ENCODE measurements at regions not wholly inside any gene's neighbourhood (a gene's known extent, or its start where the extent isn't known, plus 50 kb on each side); places are given as distances from the start of the nearest gene placed in this dataset.
"Not testable (repeated sequence)": the region's sequence is repeated elsewhere in the genome, so short reads cannot be mapped to it uniquely, and the experiment has no call there.

DNA sequence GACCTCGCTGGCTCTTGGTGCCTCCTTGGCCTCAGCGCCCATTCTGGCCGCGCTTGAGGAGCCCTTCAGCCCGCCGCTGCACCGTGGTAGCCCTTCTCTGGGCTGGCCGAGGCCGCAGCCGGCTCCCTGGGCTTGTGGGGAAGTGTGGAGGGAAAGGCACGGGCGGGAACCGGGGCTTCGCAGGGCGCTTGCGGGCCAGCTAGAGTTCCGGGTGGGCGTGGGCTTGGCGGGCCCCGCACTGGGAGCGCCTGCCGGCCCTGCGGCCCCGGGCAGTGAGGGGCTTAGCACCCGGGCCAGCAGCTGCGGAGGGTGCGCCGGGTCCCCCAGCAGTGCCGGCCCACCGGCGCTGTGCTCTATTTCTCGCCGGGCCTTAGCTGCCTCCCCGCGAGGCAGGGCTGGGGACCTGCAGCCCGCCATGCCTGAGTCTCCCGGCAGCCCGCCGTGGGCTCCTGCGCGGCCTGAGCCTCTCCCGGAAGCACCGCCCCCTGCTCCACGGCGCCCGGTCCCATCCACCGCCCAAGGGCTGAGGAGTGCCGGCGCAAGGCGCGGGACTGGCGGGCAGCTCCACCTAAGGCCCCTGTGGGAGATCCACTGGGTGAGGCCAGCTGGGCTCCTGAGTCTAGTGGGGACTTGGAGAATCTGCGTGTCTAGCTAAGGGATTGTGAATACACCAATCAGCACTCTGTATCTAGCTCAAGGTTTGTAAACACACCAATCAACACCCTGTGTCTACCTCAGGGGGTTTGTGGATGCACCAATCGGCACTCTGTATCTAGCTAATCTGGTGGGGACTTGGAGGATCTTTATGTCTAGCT is 141.1 kb downstream of the SLCO4C1 start:
- DNase-seq, result not testable (repeated sequence)

- no peak for DNase-seq
These were observed 141.8 kb downstream of the SLCO4C1 start for GRCh38 chr5:102154291-102154690.

DNA sequence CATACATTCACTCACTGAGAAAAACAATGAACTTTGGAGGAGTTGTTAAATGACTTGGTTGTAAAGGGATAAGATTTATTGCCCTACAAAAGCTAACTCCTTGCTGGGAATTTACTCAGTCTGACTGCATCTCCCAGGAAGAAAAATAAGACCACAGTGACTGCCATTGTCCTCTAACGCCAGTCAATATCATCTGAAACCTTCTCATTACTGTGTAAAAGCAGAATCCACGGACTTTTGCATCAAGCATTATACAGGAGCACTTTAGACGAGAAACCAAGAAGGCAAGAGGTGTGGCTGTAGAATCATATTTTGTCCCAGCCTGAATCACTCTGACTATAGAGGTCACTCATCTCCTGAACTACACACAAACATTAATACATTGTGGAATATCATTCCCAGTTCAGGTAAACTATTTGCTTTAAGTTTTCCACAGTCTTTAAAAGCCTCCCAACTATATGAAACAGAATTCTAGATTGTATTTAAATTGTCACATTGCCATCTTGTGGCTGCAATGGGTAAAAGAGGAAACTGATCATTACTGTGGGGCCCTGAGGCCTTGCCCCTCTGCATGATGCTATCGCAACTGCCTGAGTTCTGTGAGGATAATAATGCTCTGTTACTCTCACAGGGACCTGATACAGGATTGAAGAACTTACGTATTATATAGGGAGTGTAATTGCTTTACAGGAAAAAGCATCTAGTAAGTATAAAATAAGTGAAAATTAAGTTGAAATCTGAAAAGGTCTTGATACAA is 142.9 kb downstream of the SLCO4C1 start:
- DNase-seq, result no peak

DNA sequence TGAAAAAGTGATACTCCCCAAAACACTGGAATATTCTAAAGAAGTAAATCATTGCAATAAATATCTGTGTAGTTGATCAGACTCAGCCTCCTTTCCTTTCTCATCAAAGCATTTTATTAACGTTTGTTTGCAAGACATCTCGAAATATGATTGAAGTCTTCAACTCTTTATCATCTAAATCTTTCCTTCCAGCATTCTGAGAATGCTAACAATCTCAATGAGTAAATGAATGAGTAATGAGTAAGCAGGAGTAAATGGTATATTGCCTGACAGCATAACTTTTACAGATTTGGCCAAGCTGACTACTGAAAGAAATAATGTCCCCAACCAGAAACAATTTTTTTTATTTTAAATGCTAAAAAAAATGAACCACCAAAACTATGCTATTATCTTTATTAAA is 157.1 kb downstream of the SLCO4C1 start:
- DNase-seq, result no peak

- no peak for DNase-seq
These were observed 157.8 kb downstream of the SLCO4C1 start for GRCh38 chr5:102138243-102138653.

DNA sequence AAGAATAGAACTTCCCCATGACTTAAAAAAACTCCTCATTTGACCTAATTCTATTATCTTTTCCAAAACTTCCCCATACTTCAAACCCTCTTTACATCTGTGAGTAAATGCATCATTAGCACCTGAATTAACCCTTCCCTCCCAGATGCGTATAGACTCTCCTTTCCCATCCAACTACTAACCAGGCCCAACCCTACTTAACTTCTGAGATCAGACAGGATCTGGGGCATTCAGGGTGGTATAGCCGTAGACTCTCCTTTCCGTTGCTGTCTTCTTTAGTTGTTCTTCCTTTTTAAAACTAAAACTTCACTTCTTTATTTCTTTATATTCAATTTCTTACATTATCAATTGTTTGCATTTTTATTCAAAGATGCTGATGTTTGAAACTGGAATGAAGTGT is 165.2 kb downstream of the SLCO4C1 start:
- no peak for DNase-seq

DNA sequence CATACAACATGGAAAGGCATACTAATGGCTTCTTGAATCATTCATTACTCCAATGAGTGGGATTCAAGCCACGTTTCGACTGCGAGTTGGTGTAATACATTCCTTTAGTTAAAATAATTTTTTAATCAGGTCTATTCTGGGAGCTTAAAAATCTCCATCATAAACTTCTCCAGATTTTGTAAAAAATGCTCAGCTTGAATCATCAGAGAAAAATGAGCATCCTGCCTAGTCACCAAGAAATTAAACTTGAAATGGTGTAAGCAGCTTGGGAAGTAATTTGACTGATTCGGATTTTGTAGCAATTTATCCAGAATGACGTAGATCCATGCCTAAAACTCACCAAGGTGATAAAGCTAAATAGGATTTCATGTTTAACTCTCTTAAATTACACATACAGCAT is 165.7 kb downstream of the SLCO4C1 start:
- no peak for DNase-seq

- DNase-seq, result no peak
These were observed 176.8 kb downstream of the SLCO4C1 start for GRCh38 chr5:102119252-102119651.

GRCh38 chr5:102115736-102116135 is 180.3 kb downstream of the SLCO4C1 start:
- DNase-seq, result no peak

- no peak for DNase-seq
These were observed 181.5 kb downstream of the SLCO4C1 start for GRCh38 chr5:102114525-102115069.

- DNase-seq, result no peak
These were observed 188.2 kb downstream of the SLCO4C1 start for GRCh38 chr5:102107865-102108264.

- no peak for DNase-seq
These were observed 189.5 kb downstream of the SLCO4C1 start for GRCh38 chr5:102106599-102106998.

DNA sequence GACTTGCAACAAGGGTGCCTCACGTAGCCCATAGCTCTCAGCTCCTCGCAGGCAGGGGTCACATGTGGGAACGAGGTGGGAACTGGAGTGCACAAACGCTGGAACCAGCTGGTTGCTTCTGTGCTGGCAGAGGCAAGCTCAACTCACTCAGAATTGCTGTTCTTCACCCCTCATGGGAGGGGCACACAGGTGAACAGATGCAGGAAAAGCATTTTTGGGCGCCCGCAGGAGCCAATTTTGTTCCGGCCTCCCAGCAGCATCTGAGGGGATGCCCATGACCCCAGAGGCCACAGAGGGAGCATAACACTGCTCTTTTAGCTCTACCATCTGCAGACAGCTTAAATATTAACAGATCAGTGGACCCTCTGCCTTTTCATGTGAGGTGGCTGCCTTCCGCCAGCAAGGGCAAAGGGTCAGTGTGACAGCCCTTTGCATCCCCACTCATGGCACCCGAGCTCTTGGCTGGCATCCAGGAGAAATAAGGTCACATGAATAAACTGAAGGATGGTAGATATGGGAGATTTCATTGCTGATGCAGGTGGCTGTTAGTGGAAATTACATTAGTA is 196.2 kb downstream of the SLCO4C1 start:
- DNase-seq, result no peak

DNA sequence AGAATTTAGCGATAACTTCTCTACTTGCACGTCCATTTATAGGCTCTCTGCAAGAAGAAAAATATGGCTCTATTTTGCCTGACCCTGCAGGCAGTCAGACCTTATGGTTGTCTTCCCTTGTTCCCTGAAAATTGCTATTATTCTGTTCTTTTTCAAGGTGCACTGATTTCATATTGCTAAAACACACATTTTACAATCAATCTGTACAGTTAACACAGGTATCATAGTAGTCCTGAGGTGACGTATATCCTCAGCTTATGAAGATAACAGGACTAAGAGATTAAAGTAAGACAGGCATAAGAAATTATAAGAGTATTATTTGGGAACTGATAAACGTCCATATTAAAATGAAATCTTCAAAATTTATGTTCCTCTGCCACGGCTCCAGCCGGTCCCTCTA is 197.0 kb downstream of the SLCO4C1 start:
- DNase-seq, result not testable (repeated sequence)

- DNase-seq, result not testable (repeated sequence)
These were observed 197.5 kb downstream of the SLCO4C1 start for GRCh38 chr5:102098606-102099005.

GRCh38 chr5:102090770-102091169 is 205.3 kb downstream of the SLCO4C1 start:
- no peak for DNase-seq

GRCh38 chr5:102089883-102090282 is 206.2 kb downstream of the SLCO4C1 start:
- DNase-seq, result no peak

GRCh38 chr5:102087906-102088305 is 208.2 kb downstream of the SLCO4C1 start:
- no peak for DNase-seq

DNA sequence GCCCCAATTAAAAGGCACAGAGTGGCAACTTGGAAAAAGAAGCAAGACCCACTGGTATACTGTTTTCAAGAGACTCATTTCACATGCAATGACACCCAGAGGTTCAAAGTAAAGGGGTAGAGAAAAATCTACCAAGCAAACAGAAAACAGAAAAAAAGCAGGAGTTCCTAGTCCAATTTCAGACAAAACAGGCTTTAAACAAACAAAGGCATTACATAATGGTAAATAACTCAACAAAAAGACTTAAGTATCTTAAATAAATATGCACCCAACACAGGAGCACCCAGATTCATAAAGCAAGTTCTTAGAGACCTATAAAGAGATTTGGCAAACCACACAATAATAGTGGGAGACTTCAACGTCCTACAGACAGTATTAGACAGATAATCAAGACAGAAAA is 215.8 kb downstream of the SLCO4C1 start:
- no peak for DNase-seq

DNA sequence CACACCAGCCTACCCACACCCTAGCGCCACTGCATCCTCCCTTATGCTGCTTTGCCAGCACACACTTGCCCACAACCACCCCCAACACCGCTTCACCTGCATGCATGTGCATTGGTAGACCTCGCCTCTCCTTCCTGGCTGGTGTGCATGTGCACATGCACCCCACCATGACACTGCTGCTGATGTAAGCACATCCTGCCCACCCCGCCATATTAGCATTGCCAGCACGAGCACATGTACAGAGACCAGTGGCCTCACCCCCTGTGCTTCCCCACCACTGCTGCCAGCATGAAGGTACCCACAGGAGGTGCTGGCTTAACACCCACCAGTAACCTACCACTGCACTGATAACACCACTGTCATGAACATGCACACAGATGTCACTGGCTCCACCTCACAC is 218.2 kb downstream of the SLCO4C1 start:
- DNase-seq, result no peak

DNA sequence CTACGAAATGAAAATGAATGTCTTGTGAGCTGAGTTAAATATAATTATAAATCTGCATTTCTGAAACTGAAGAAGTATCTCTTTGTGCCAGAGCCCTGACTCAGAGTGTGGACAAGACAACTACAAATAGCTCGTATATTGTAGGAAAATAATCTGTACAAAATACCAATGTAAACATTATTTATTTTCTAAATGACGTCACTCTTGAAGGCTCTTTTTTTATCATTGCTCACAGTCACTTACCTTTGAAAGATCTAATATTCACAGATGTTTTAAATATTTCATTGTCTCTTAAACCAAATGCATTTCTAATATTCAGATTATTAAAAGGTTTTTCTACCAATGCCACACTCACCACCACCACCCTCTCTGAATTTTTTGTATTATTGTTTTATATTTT is 226.1 kb downstream of the SLCO4C1 start:
- no peak for DNase-seq

GRCh38 chr5:102068870-102069269 is 227.2 kb downstream of the SLCO4C1 start:
- no peak for DNase-seq

DNA sequence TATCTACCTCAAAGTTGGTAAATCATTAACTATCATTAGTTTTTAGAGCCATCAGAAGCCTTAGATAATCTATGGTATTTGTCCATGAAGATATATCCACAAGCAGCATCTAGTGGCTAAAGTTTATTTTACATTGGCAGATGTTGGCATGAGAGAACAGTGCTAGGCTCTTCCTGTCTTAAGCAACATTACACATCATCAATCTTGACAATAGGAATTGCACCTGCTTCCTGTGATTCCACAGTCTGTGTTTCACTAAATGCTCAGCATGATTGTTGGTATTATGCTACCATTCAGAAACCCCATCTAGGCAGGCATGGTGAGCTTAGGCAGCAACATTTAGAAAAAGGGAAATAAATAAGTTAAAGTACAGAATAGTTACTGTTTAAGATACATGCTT is 246.6 kb downstream of the SLCO4C1 start:
- no peak for DNase-seq

- no peak for DNase-seq
These were observed 247.1 kb downstream of the SLCO4C1 start for GRCh38 chr5:102048940-102049339.
